ENCODE measurements at regions not wholly inside any gene's neighbourhood (a gene's known extent, or its start where the extent isn't known, plus 50 kb on each side); places are given as distances from the start of the nearest gene placed in this dataset.

- ChIA-PET CTCF (no interaction called here), POLR2A (no interaction called here)
- Mint-ChIP-seq H3K4me3 (no peak overlapping the region), H3K36me3 (peaks cover 37% of the 10 kb centered on the region), H3K9me3 (peaks cover 51% of the 10 kb centered on the region), H3K4me1 (no peaks in the 10 kb centered on the region), H3K27me3 (ENCODE audit: low read depth) (no peaks in the 10 kb centered on the region; the same call in 1 of the 2 replicates), H3K27ac (no peak overlapping the region)
- TF ChIP-seq TCF7 (CRISPR knock-in tag; IDR thresholded peaks at IDR 0.05; ENCODE audit: low read depth): no peak
- no peak for TF ChIP-seq MXD4 (CRISPR knock-in tag; IDR thresholded peaks at IDR 0.05; ENCODE audit: borderline replicate concordance)
- no peak for ATAC-seq
- no peak for DNase-seq (ENCODE audit: low spot score)
Measured at GRCh38 chr11:37484298-37484697, 886.3 kb upstream of the RAG2 start.

GRCh38 chr11:37483761-37484160 is 885.7 kb upstream of the RAG2 start:
- ChIA-PET POLR2A (no interaction called here), CTCF (no interaction called here)
- H3K4me3 Mint-ChIP-seq: no peak overlapping the region
- ATAC-seq (no peak), DNase-seq (ENCODE audit: low spot score) (no peak)
- H3K4me1 Mint-ChIP-seq: no peaks in the 10 kb centered on the region
- no peaks in the 10 kb centered on the region; the same call in 1 of the 2 replicates for H3K27me3 Mint-ChIP-seq (ENCODE audit: low read depth)
- H3K9me3 Mint-ChIP-seq: peaks cover 51% of the 10 kb centered on the region
- TF ChIP-seq ZNF232 (CRISPR knock-in tag; IDR thresholded peaks at IDR 0.05): no peak
- TF ChIP-seq ETV6 (CRISPR knock-in tag; IDR thresholded peaks at IDR 0.05): no peak
- TF ChIP-seq ATF1 (CRISPR knock-in tag; IDR thresholded peaks at IDR 0.05): no peak
- no peak for TF ChIP-seq MYBL2 (CRISPR knock-in tag; IDR thresholded peaks at IDR 0.05)
- no peak for TF ChIP-seq MXD4 (CRISPR knock-in tag; IDR thresholded peaks at IDR 0.05; ENCODE audit: borderline replicate concordance)
- no peak for TF ChIP-seq FOXK1 (CRISPR knock-in tag; IDR thresholded peaks at IDR 0.05)
- TF ChIP-seq ATF2 (CRISPR knock-in tag; IDR thresholded peaks at IDR 0.05; ENCODE audit: borderline replicate concordance, low read depth): no peak
- no peak for TF ChIP-seq E2F4 (CRISPR knock-in tag; IDR thresholded peaks at IDR 0.05; ENCODE audit: borderline replicate concordance, low read depth)
- no peak for TF ChIP-seq JAZF1 (CRISPR knock-in tag; IDR thresholded peaks at IDR 0.05)
- no peak for TF ChIP-seq ZBTB21 (CRISPR knock-in tag; IDR thresholded peaks at IDR 0.05; ENCODE audit: borderline replicate concordance)
- no peak for TF ChIP-seq OVOL2 (CRISPR knock-in tag; IDR thresholded peaks at IDR 0.05; ENCODE audit: borderline replicate concordance)
- TF ChIP-seq STAT6 (CRISPR knock-in tag; conservative IDR thresholded peaks at IDR 0.05; ENCODE audit: low read depth): no peak
- no peak for TF ChIP-seq RELA (CRISPR knock-in tag; IDR thresholded peaks at IDR 0.05; ENCODE audit: borderline replicate concordance)
- TF ChIP-seq ESRRA (CRISPR knock-in tag; IDR thresholded peaks at IDR 0.05; ENCODE audit: borderline replicate concordance): no peak
- TF ChIP-seq ZNF263 (CRISPR knock-in tag; IDR thresholded peaks at IDR 0.05; ENCODE audit: low read depth): no peak
- H3K27ac Mint-ChIP-seq: no peak overlapping the region
- H3K36me3 Mint-ChIP-seq: peaks cover 38% of the 10 kb centered on the region

GRCh38 chr11:37474889-37475288 is 876.9 kb upstream of the RAG2 start:
- Mint-ChIP-seq H3K27me3 (ENCODE audit: low read depth) (no peaks in the 10 kb centered on the region), H3K36me3 (peaks cover 50% of the 10 kb centered on the region), H3K27ac (no peak overlapping the region), H3K4me3 (no peak overlapping the region), H3K9me3 (peaks cover 70% of the 10 kb centered on the region), H3K4me1 (no peaks in the 10 kb centered on the region)
- no peak for DNase-seq (ENCODE audit: low spot score)
- ATAC-seq: no peak
- POLR2A ChIA-PET: no interaction called here
- CTCF ChIA-PET: no interaction called here
- no peak for TF ChIP-seq ZNF232 (CRISPR knock-in tag; IDR thresholded peaks at IDR 0.05)
- TF ChIP-seq CDX4 (CRISPR knock-in tag; IDR thresholded peaks at IDR 0.05; ENCODE audit: borderline replicate concordance): no peak
- TF ChIP-seq ZBTB43 (CRISPR knock-in tag; IDR thresholded peaks at IDR 0.05): no peak
- TF ChIP-seq ZNF423 (CRISPR knock-in tag; IDR thresholded peaks at IDR 0.05): no peak
- TF ChIP-seq ZNF425 (CRISPR knock-in tag; conservative IDR thresholded peaks at IDR 0.05): no peak

Data from WTC11 (cell line).